Glutamatergic neuron (in vitro differentiated cells): ENCODE measurements at regions not wholly inside any gene's neighbourhood (a gene's known extent, or its start where the extent isn't known, plus 50 kb on each side); places are given as distances from the start of the nearest gene placed in this dataset.

Experiments
- DNase-seq: peaks from one replicate; pipeline ENCODE4 v3.0.0; 2022
- H3K27ac Mint-ChIP-seq: one replicate; pipeline ENCODE4 v1.8.0; 2020; ENCODE audit warnings: mild to moderate bottlenecking, mixed read lengths, inconsistent platforms; ENCODE audit not compliant: unreplicated experiment
- H3K27me3 Mint-ChIP-seq: one replicate; pipeline ENCODE4 v1.8.0; 2020; ENCODE audit warnings: mild to moderate bottlenecking, moderate library complexity, mixed read lengths, inconsistent platforms; ENCODE audit not compliant: unreplicated experiment
- H3K36me3 Mint-ChIP-seq: one replicate; pipeline ENCODE4 v1.8.0; 2020; ENCODE audit warnings: mild to moderate bottlenecking, mixed read lengths, inconsistent platforms; ENCODE audit not compliant: unreplicated experiment
- H3K4me1 Mint-ChIP-seq: one replicate; pipeline ENCODE4 v1.8.0; 2020; ENCODE audit warnings: mild to moderate bottlenecking, low read depth, mixed read lengths, inconsistent platforms; ENCODE audit not compliant: unreplicated experiment
- H3K4me3 Mint-ChIP-seq: one replicate; pipeline ENCODE4 v1.8.0; 2020; ENCODE audit warnings: mild to moderate bottlenecking, mixed read lengths, inconsistent platforms; ENCODE audit not compliant: unreplicated experiment
- H3K9me3 Mint-ChIP-seq: one replicate; pipeline ENCODE4 v1.8.0; 2020; ENCODE audit warnings: mild to moderate bottlenecking, moderate library complexity, mixed read lengths, inconsistent platforms; ENCODE audit not compliant: unreplicated experiment
- CTCF ChIP-seq: fragments of 200-600 bp; sonication (generic); IDR thresholded peaks from one replicate; pipeline ENCODE4 v1.5.0; 2021; ENCODE audit not compliant: partially characterized antibody, unreplicated experiment

GRCh38 chr1:79104617-79105016 is 98.1 kb upstream of the ADGRL4 start:
- Mint-ChIP-seq H3K9me3 (no peaks in the 10 kb centered on the region), H3K4me3 (no peak overlapping the region), H3K4me1 (no peaks in the 10 kb centered on the region), H3K27me3 (no peaks in the 10 kb centered on the region), H3K27ac (no peak overlapping the region), H3K36me3 (no peaks in the 10 kb centered on the region)
- DNase-seq, result no peak
- no peak for TF ChIP-seq CTCF

GRCh38 chr1:79100385-79100784 is 93.9 kb upstream of the ADGRL4 start:
- Mint-ChIP-seq H3K9me3 (no peaks in the 10 kb centered on the region), H3K27ac (no peak overlapping the region), H3K4me3 (no peak overlapping the region), H3K4me1 (no peaks in the 10 kb centered on the region), H3K27me3 (no peaks in the 10 kb centered on the region), H3K36me3 (no peaks in the 10 kb centered on the region)
- TF ChIP-seq CTCF, result no peak
- no peak for DNase-seq

- Mint-ChIP-seq H3K9me3 (no peaks in the 10 kb centered on the region), H3K27ac (no peak overlapping the region), H3K27me3 (no peaks in the 10 kb centered on the region), H3K4me3 (no peak overlapping the region), H3K36me3 (no peaks in the 10 kb centered on the region), H3K4me1 (no peaks in the 10 kb centered on the region)
- no peak for TF ChIP-seq CTCF
- DNase-seq, result no peak
These were observed 84.5 kb upstream of the ADGRL4 start for GRCh38 chr1:79090985-79091384.

- no peak for TF ChIP-seq CTCF
- no peak overlapping the region for H3K27ac Mint-ChIP-seq
- H3K4me3 Mint-ChIP-seq, result no peak overlapping the region
- H3K27me3 Mint-ChIP-seq, result no peaks in the 10 kb centered on the region
- H3K36me3 Mint-ChIP-seq, result no peaks in the 10 kb centered on the region
- no peaks in the 10 kb centered on the region for H3K4me1 Mint-ChIP-seq
- H3K9me3 Mint-ChIP-seq, result no peaks in the 10 kb centered on the region
- no peak for DNase-seq
These were observed 83.4 kb upstream of the ADGRL4 start for GRCh38 chr1:79089946-79090345.

- H3K4me1 Mint-ChIP-seq, result no peaks in the 10 kb centered on the region
- H3K36me3 Mint-ChIP-seq, result no peaks in the 10 kb centered on the region
- H3K9me3 Mint-ChIP-seq, result peaks cover 2% of the 10 kb centered on the region
- no peak for TF ChIP-seq CTCF
- H3K27me3 Mint-ChIP-seq, result no peaks in the 10 kb centered on the region
- no peak for DNase-seq
- H3K4me3 Mint-ChIP-seq, result no peak overlapping the region
- no peak overlapping the region for H3K27ac Mint-ChIP-seq
These were observed 75.7 kb upstream of the ADGRL4 start for GRCh38 chr1:79082233-79082632.
